ENCODE measurements at regions not wholly inside any gene's neighbourhood (a gene's known extent, or its start where the extent isn't known, plus 50 kb on each side); places are given as distances from the start of the nearest gene placed in this dataset.

- Histone ChIP-seq H3K4me2 (replicated peaks; ENCODE audit: low read depth, low read length, poor library complexity, severe bottlenecking) (no peak overlapping the region), H3K9me3 (ENCODE audit: control extremely low read depth in 1 of 3, control insufficient read depth in 2 of 3, insufficient read depth in 1 of 3, low read length in 2 of 3) (no peaks in the 10 kb centered on the region), H3K4me3 (ENCODE audit: control extremely low read depth in 1 of 5, extremely low read depth in 1 of 5, insufficient read depth in 1 of 5, low read depth in 2 of 5, low read length in 4 of 5) (no peak overlapping the region), H3K27ac (ENCODE audit: low read length in 2 of 2) (no peak overlapping the region), H2AFZ (ENCODE audit: insufficient read depth, low read depth, low read length, poor library complexity, severe bottlenecking) (no peak overlapping the region), H3K4me1 (ENCODE audit: control insufficient read depth in 2 of 2, insufficient read depth in 2 of 2, low read length in 2 of 2) (no peaks in the 10 kb centered on the region), H3K79me2 (ENCODE audit: control insufficient read depth, insufficient read depth, low read length) (no peaks in the 10 kb centered on the region), H3K36me3 (replicated peaks in 1 of 2; ENCODE audit: control extremely low read depth in 1 of 2, control insufficient read depth in 1 of 2, extremely low read depth in 1 of 2, insufficient read depth in 2 of 2, low read length in 1 of 2) (no peaks in the 10 kb centered on the region), H3K9ac (ENCODE audit: low read length) (no peak overlapping the region), H3K27me3 (replicated peaks in 1 of 4; ENCODE audit: control extremely low read depth in 1 of 4, control insufficient read depth in 3 of 4, insufficient read depth in 4 of 4, low read length in 3 of 4) (no peaks in the 10 kb centered on the region), H4K20me1 (ENCODE audit: control insufficient read depth, insufficient read depth, low read length, poor library complexity, severe bottlenecking) (no peaks in the 10 kb centered on the region)
- TF ChIP-seq EZH2 (IDR thresholded peaks at IDR 0.05; ENCODE audit: borderline replicate concordance, insufficient read depth, low read depth, low read length, poor library complexity, severe bottlenecking): no peak
- TF ChIP-seq, protein P1, sequence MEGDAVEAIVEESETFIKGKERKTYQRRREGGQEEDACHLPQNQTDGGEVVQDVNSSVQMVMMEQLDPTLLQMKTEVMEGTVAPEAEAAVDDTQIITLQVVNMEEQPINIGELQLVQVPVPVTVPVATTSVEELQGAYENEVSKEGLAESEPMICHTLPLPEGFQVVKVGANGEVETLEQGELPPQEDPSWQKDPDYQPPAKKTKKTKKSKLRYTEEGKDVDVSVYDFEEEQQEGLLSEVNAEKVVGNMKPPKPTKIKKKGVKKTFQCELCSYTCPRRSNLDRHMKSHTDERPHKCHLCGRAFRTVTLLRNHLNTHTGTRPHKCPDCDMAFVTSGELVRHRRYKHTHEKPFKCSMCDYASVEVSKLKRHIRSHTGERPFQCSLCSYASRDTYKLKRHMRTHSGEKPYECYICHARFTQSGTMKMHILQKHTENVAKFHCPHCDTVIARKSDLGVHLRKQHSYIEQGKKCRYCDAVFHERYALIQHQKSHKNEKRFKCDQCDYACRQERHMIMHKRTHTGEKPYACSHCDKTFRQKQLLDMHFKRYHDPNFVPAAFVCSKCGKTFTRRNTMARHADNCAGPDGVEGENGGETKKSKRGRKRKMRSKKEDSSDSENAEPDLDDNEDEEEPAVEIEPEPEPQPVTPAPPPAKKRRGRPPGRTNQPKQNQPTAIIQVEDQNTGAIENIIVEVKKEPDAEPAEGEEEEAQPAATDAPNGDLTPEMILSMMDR (IDR thresholded peaks at IDR 0.05): no peak
- POLR2A ChIA-PET: no interaction called here
- DNase-seq (no peak), ATAC-seq (ENCODE audit: low read depth) (no peak)
- no peak overlapping the region for H3K4me3 Mint-ChIP-seq
- no peak overlapping the region for H3K27ac Mint-ChIP-seq
- no peaks in the 10 kb centered on the region for H3K27me3 Mint-ChIP-seq
- intact Hi-C loops (cut with micrococcal nuclease): no loop called here
- no peaks in the 10 kb centered on the region for H3K4me1 Mint-ChIP-seq
- CTCF ChIA-PET: no interaction called here
- H3K9me3 Mint-ChIP-seq (ENCODE audit: insufficient read depth): no peaks in the 10 kb centered on the region
These were observed 235.8 kb downstream of the SLC6A15 start for GRCh38 chr12:84676787-84677186.

DNA sequence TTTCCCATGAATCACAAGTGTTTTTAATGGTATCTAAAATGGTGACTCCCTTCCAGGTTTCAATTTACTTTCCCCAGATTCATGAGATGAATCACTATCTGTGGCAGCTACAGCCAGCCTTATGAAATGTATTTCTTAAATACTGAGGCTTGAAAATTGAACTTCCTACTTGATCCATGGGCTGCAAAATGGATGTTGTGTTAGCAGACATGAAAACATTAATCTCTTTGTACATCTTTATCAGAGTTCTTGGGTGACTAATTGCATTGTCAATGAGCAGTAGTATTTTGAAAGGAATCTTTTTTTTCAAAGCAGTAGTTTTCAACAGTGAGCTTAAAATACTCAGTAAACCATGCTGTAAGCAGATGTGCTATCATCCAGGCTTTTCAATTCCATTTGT is 250.8 kb downstream of the SLC6A15 start:
- Mint-ChIP-seq H3K27me3 (no peaks in the 10 kb centered on the region), H3K27ac (no peak overlapping the region), H3K9me3 (ENCODE audit: insufficient read depth) (no peaks in the 10 kb centered on the region), H3K4me1 (no peaks in the 10 kb centered on the region), H3K4me3 (no peak overlapping the region)
- ATAC-seq (ENCODE audit: low read depth): no peak
- Histone ChIP-seq H3K27me3 (replicated peaks in 1 of 4; ENCODE audit: control extremely low read depth in 1 of 4, control insufficient read depth in 3 of 4, insufficient read depth in 4 of 4, low read length in 3 of 4) (no peaks in the 10 kb centered on the region), H4K20me1 (ENCODE audit: control insufficient read depth, insufficient read depth, low read length, poor library complexity, severe bottlenecking) (no peaks in the 10 kb centered on the region), H3K9me3 (ENCODE audit: control extremely low read depth in 1 of 3, control insufficient read depth in 2 of 3, insufficient read depth in 1 of 3, low read length in 2 of 3) (no peaks in the 10 kb centered on the region), H3K4me3 (ENCODE audit: control extremely low read depth in 1 of 5, extremely low read depth in 1 of 5, insufficient read depth in 1 of 5, low read depth in 2 of 5, low read length in 4 of 5) (no peak overlapping the region), H3K27ac (ENCODE audit: low read length in 2 of 2) (no peak overlapping the region), H3K36me3 (replicated peaks in 1 of 2; ENCODE audit: control extremely low read depth in 1 of 2, control insufficient read depth in 1 of 2, extremely low read depth in 1 of 2, insufficient read depth in 2 of 2, low read length in 1 of 2) (no peaks in the 10 kb centered on the region), H3K4me1 (ENCODE audit: control insufficient read depth in 2 of 2, insufficient read depth in 2 of 2, low read length in 2 of 2) (no peaks in the 10 kb centered on the region), H3K4me2 (replicated peaks; ENCODE audit: low read depth, low read length, poor library complexity, severe bottlenecking) (no peak overlapping the region), H3K79me2 (ENCODE audit: control insufficient read depth, insufficient read depth, low read length) (no peaks in the 10 kb centered on the region), H2AFZ (ENCODE audit: insufficient read depth, low read depth, low read length, poor library complexity, severe bottlenecking) (no peak overlapping the region), H3K9ac (ENCODE audit: low read length) (no peak overlapping the region)
- TF ChIP-seq, protein P1 (IDR thresholded peaks at IDR 0.05): no peak
- no peak for TF ChIP-seq EZH2 (IDR thresholded peaks at IDR 0.05; ENCODE audit: borderline replicate concordance, insufficient read depth, low read depth, low read length, poor library complexity, severe bottlenecking)
- ChIA-PET POLR2A (no interaction called here), CTCF (no interaction called here)
- intact Hi-C loops (cut with micrococcal nuclease): no loop called here
- no peak for DNase-seq

All from B cell (primary cell).